Globus pallidus (tissue), 1 donor: ENCODE measurements at regions not wholly inside any gene's neighbourhood (a gene's known extent, or its start where the extent isn't known, plus 50 kb on each side); places are given as distances from the start of the nearest gene placed in this dataset.

Source experiments
- DNase-seq: peaks from one replicate; pipeline ENCODE4 v3.0.0-alpha.2; 2015; ENCODE audit warnings: low spot score

DNA sequence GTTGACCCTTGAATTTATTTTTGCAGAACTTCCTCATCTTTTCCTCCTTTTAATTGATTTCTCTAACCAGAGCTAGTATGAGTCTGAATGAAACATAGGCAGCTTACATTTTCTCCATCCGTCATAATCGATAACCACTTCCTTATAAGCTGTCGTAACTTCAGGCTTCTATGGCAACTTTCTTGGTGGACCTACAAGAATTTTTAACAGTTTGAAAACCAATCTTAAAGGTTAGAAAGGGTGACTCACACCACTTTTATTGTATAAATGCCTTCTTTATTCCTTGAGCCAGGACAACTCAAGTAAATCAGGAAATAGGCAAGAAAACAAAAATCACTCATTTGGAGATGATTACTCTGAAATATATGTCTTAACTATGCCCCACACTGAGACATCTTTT is 105.7 kb upstream of the KL start:
- DNase-seq = no peak

DNA sequence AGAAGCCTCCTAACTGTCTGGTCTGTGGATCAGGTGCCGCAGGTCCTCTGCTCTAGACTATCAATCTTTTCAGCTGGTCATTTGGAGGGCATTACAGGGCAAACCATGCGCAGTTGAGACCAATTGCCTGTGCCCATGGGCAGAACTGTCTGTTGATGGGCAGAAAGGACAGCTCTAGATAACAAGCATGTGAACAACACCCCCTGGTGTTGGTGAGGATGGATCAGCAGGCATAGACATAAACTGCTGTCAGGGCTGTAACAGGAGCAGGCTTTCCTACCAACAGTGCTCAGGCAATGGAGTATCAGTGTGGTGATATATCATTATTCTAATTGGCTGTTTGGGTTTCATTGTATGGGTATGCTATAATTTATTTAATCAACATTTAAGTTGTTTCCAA is 104.7 kb upstream of the KL start:
- DNase-seq = peak; percentile 24

DNA sequence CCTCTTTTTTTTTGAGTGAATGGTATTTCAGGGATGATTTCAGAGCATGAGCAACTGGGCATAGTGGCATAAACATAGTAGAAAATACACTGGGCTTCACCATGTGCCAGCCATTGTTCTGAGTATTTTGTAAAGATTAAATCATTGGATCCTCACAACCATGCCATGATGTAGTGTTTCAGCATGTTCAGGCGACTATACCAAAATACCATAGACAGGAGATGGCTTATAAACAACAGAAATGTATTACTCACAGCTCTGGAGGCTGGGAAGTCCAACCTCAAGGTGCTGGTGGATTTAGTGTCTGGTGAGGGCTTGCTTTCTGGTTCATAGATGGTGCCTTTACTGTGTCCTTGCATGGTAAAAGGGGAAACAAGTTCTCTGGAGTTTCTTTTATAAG is 101.5 kb upstream of the KL start:
- DNase-seq = no peak

DNA sequence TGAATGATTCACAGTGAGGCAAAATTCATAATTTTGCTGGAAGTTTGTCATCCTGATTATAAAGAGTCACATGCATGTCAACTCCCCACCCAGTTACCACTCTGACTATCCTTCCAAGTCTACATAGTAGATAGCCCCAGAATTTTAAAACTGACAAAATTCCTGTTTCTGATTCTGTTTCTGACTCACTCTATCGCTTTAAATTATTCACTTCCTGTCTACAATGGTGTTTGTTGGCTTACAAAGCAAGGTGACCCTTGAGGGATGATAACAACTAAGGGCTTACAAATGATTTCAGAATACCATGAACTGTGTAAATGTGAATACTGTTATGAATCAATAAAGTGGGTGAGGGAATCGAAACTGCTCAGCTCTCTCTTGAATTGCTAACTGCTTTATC is 98.7 kb upstream of the KL start:
- DNase-seq = no peak

DNA sequence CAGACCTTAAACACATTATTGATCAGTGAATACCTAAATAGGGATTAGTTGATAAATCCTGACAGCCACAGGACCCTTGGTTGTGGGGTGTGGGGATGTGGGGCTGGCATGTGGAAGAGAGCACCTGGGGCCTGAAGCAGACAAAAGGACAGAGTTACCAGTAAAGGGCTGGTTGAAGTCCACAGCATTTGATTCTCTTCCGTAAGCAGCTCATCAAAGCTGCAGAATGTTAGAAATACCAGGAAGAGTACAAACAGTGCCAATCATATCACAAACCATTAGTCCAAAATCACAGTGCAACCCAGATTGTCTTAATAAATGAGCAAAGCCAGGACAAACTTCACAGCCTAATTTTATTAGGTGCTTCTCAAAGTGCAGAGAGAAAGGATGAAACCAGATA is 92.5 kb upstream of the KL start:
- no peak for DNase-seq

DNA sequence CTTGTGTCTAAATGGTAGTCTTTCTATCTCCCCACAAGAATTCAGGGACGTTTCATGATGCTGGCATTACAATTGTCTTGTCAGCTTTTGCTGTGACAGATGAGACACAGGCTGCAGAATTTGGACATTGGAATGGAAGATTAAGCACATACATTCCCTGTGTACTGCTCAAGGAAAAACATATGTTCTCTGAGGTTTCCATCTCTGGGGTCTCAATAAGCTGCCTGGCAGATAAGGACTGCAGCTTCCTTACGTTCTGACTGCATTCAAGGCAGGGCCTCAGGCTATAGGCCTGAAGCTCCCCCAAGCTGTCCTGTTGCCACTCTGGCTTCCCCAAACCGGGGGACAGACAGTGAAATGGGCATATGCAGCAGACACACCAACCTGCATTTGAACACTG is 91.3 kb upstream of the KL start:
- no peak for DNase-seq

DNA sequence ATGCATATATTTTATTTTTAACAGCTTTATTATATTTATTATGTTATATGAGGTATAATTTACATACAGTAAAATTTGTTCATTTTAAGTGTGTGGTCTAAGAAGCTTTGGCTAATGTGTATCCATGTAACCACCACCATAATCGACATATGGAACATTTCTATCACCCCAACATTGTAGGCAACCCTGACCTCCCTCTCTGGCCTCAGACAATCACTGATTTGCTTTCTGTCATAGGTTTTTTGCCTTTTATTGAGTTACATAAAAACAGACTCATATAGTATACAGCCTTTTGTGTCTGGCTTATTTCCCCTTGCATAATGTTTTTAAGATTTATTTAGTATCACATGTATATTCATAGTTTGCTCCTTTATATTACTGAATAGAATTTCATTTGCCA is 90.7 kb upstream of the KL start:
- no peak for DNase-seq

DNA sequence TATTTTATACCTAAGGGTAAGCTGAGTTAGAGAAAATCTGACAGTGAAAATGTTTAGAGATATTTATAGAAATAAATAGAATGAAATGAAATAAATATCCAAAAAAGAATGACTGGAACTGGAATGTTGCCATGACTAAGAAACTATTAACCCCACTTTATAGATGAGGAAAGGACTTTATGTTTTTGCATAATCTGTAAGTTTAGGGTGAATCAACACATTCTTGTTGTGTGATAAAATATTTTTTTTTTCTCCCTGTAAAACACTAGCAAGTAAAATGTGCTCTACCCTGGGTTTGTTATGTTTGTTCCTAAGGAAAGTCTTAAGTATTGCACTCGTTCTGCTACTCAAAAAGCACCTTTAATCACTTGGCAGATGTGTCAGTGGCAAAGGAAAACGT is 83.8 kb upstream of the KL start:
- DNase-seq = no peak

DNA sequence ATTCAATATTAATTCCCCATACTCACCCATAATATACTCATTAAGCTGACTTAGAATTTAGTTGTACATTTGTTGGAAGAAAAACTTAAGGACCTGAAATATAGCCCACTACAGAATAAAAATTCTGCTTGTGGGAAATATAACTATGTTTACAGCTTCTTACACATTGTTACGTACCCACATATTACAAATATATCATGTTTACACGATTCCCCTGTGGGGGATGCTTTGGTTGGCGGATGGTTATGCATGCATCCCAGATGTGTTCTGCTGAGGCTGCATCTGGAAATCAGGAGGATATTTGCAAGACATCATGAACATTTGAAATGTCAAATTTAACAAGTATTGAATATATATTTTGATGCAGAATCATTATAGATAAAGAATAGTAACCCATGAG is 79.5 kb upstream of the KL start:
- no peak for DNase-seq

GRCh38 chr13:32938314-32938713 is 77.9 kb upstream of the KL start:
- no peak for DNase-seq

GRCh38 chr13:32938907-32939306 is 77.3 kb upstream of the KL start:
- DNase-seq = no peak

- peak; percentile 35 for DNase-seq
Measured at GRCh38 chr13:32940601-32941000, 75.6 kb upstream of the KL start.

DNA sequence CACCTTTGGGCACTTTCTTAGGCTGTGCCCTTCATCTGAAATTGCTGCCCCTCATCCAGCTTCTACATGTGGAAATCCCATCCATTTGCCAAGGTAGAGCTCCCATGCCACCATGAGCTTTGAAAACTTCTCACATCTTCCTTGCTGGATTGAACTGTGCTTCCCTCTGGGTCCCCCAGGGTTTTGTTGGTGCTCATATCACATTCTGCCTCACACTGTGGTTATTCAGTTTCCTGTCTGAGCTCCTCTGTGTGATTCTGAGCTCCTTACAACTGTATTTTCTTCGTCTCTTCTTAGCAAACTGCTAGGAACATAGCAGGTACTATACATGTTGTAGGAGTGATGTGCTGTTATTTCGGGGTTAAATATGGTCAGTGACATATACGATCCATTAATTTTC is 74.9 kb upstream of the KL start:
- no peak for DNase-seq

GRCh38 chr13:32946558-32946957 is 69.7 kb upstream of the KL start:
- no peak for DNase-seq

DNA sequence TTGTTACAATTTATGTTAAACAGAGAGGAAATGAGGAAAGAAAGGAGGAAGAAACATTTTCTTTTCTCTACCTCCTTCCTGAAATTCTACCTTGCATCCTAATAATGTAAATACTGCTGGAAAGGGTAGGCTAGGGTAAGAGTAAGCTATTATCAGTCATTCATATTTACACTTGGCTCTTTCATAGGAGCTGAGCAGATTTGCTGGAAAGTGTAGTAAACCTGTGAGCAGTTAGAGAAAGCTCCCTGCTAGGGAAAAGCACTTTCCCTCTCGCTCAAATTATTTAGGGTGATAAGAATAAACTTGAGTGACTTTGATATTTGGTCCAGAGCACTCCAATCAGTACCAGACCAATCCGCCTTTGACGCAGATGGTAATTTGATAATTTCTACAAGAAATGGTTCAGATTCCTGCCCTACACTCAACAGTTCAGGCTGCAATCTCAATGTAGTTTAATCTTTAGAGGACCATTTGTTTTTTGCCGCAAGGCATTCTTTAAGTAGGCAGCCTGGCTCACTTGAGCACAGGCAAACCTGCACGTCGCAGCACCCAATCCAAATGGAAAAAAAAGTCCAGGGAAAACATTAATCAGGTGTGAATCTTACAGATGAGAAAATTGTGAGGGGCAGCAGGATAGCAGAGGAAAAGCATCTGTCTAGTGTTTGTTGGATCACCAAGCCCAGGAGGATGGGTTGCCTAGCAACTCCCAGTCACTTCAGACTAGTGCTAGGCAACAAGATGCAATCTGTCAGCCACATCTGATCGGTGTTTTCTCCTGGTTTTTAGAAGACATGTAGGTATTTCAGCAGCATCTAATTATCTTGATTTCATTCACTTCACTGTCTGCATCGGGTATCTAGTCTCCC is 68.6 kb upstream of the KL start:
- no peak for DNase-seq

DNA sequence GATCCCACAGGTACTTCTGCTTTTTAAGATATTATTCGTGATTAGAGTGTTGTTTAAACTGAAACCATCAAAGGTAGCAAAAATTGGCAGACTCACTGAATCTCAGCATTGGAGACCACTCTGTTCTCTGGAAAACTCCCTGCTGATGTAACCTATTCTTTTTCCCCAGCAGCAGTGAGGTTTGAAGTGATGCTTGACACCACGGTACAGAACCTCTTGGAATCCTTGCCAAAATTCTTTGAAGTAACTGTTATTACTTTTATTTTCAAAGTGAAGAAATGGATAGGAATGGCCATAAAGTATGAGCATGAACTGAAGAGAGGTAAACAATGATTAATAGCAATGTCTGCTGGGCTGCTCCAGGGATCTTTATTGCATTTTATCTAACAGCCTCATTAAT is 66.4 kb upstream of the KL start:
- no peak for DNase-seq

DNA sequence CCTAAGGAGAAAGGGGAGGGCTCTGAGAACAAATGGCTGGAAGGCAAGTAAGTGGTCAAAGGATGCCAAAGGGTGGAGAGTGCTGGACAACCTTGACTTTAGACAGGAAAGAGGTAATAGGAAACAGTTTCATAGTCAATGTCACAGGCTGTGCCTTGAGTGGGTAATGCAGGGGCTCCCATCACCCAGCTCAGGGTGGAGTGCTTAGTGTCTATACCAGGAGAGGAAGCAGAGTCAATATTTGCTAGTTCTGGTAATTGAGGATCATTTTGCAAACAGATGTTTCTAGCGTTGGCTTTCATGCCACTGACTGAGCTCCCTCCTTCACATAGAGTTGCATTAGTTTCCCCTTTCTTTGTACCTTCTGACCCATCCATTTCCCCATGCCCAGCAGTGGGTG is 64.6 kb upstream of the KL start:
- no peak for DNase-seq

- no peak for DNase-seq
Measured at GRCh38 chr13:32955881-32956594, 60.2 kb upstream of the KL start.

- no peak for DNase-seq
Measured at GRCh38 chr13:32956595-32956933, 59.7 kb upstream of the KL start.

DNA sequence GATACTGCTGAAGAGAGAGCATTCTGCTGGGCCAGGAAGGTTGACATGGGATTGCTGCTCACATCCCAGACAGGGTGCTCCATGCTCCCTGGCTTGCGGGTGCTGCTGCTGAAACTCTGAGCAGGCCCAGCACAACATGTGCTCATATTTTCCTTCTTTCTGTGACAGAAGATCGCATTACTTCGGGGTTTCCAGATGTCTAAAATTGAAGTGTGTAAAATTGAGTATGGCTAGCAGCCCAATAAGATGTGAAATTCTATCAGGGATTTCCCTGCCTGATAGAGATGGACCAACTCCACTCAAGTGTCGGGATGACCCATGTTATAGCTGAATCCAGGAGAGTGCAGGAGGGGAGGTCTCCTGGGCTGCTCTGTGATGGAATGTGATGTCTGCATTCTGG is 55.6 kb upstream of the KL start:
- no peak for DNase-seq

- no peak for DNase-seq
Measured at GRCh38 chr13:32961724-32962123, 54.5 kb upstream of the KL start.

DNA sequence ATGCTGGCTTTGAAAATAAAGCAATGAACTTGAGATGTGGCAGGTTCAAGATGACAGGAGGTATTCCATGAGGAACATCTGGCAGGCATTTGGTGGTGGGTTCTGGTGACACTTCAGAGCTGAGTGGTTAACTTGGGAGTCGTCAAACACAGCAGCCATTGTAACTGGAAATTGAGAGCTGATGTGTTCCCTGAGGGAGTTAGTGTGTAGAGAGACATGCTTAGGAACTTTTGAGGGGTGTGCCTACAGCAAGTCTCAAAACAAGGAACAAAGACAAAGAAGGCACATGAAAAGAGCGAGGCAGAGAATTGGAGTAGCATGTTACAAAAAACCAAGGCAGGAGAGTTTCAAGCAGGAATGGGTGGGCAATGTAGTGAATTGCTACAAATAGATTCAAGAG is 53.9 kb upstream of the KL start:
- no peak for DNase-seq

DNA sequence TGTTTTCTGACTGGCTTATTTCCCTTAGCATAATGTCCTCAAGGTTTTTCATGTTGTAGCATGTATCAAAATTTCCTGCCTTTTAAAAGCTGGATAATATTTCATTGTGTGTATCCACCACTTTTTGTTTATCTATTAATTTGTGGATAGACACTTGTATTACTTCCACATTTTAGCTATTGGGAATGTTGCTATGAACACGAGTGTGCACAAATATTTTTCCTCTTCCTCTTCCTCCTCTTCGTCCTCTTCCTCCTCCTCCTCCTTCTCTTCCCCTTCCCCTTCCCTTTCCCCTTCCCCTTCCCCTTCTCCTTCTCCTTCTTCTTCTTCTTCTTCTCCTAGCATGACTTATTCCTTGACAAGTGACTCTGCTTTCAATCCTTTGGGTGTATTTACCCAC is 51.2 kb upstream of the KL start:
- DNase-seq = no peak
